ENCODE measurements at regions not wholly inside any gene's neighbourhood (a gene's known extent, or its start where the extent isn't known, plus 50 kb on each side); places are given as distances from the start of the nearest gene placed in this dataset.
"Not testable (repeated sequence)": the region's sequence is repeated elsewhere in the genome, so short reads cannot be mapped to it uniquely, and the experiment has no call there.

- H3K4me1 Mint-ChIP-seq = peaks cover 10% of the 10 kb centered on the region
- H3K4me3 Mint-ChIP-seq = peak overlapping the region; percentile 68
- peak overlapping the region; percentile 84 for H3K27ac Mint-ChIP-seq
- ATAC-seq (ENCODE audit: low read depth) = peak; percentile 91
- peak; percentile 27 to 38 for DNase-seq (ENCODE audit: low spot score in 2 of 2)
- H3K36me3 Mint-ChIP-seq = no peaks in the 10 kb centered on the region
- H3K9me3 Mint-ChIP-seq = no peaks in the 10 kb centered on the region
- H3K27me3 Mint-ChIP-seq = no peaks in the 10 kb centered on the region
Measured at GRCh38 chr16:29290631-29291247, 115.8 kb downstream of the NPIPB11 start.

- Mint-ChIP-seq H3K27ac (peak overlapping the region; percentile 84), H3K4me1 (peaks cover 11% of the 10 kb centered on the region)
- H3K36me3 Mint-ChIP-seq; H3K9me3 Mint-ChIP-seq; H3K27me3 Mint-ChIP-seq; DNase-seq (ENCODE audit: low spot score in 2 of 2); H3K4me3 Mint-ChIP-seq; ATAC-seq (ENCODE audit: low read depth): not testable (repeated sequence)
Measured at GRCh38 chr16:29289516-29290239, 116.8 kb downstream of the NPIPB11 start.

GRCh38 chr16:29288711-29289474 lies 117.6 kb downstream of the NPIPB11 start:
- not testable (repeated sequence) for H3K36me3 Mint-ChIP-seq; ATAC-seq (ENCODE audit: low read depth); H3K27ac Mint-ChIP-seq; H3K9me3 Mint-ChIP-seq; H3K4me3 Mint-ChIP-seq; H3K27me3 Mint-ChIP-seq; DNase-seq (ENCODE audit: low spot score in 2 of 2)
- H3K4me1 Mint-ChIP-seq = peaks cover 16% of the 10 kb centered on the region

GRCh38 chr16:29287871-29288535 lies 118.5 kb downstream of the NPIPB11 start:
- not testable (repeated sequence) for ATAC-seq (ENCODE audit: low read depth)

DNA sequence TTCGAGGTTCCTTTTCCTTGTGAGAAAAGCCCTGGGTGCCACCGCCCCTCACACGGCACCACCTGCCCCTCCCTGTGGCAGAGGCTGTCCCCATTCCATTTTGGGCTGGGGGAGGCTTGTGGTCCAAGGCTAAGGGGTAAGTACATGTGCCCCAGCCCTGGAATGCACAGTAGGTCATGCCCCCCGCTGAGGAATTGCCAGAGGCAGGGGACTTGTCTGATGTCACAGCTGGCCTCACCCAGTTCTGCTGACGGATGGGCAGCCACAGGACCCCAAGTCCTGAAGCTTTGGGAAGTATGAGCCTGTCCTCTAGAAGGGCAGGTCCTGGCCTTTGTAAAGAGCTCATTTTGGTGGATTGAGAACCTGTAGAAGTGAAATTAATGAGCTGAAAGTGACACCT lies 119.3 kb downstream of the NPIPB11 start:
- not testable (repeated sequence) for H3K27ac Mint-ChIP-seq; H3K27me3 Mint-ChIP-seq; DNase-seq (ENCODE audit: low spot score in 2 of 2); H3K36me3 Mint-ChIP-seq; H3K9me3 Mint-ChIP-seq; H3K4me3 Mint-ChIP-seq; ATAC-seq (ENCODE audit: low read depth)
- peaks cover 21% of the 10 kb centered on the region for H3K4me1 Mint-ChIP-seq

More at GRCh38 chr16:29287871-29288535, 118.5 kb downstream of the NPIPB11 start:
- not testable (repeated sequence) for H3K36me3 Mint-ChIP-seq; H3K27ac Mint-ChIP-seq; H3K4me3 Mint-ChIP-seq; H3K9me3 Mint-ChIP-seq; DNase-seq (ENCODE audit: low spot score in 2 of 2); H3K27me3 Mint-ChIP-seq
- H3K4me1 Mint-ChIP-seq = peaks cover 18% of the 10 kb centered on the region

DNA sequence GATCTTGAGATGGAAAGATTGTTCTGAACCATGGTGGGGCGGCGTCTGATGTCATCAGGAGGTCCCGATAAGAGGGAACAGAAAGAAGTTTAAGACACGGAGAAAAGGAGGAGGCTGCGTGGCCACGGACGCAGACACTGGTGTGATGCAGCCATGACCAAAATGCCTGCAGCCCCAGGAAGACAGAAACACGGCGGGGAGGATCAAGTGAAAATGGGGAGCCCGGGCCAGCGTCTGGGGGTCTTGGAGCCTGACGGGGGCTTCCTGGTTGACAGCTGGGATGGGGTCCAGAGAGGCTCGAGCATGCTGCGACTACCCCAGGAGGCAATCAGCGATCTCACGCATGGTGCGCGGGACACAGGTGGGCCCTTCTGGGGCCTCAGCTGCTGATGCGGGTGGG lies 119.7 kb downstream of the NPIPB11 start:
- not testable (repeated sequence) for H3K4me3 Mint-ChIP-seq; H3K36me3 Mint-ChIP-seq; ATAC-seq (ENCODE audit: low read depth); H3K27me3 Mint-ChIP-seq; DNase-seq (ENCODE audit: low spot score in 2 of 2); H3K9me3 Mint-ChIP-seq; H3K27ac Mint-ChIP-seq
- H3K4me1 Mint-ChIP-seq = peaks cover 21% of the 10 kb centered on the region

GRCh38 chr16:29286161-29286560 lies 120.3 kb downstream of the NPIPB11 start:
- not testable (repeated sequence) for H3K27me3 Mint-ChIP-seq; H3K27ac Mint-ChIP-seq; DNase-seq (ENCODE audit: low spot score in 2 of 2); ATAC-seq (ENCODE audit: low read depth); H3K36me3 Mint-ChIP-seq; H3K9me3 Mint-ChIP-seq; H3K4me3 Mint-ChIP-seq
- H3K4me1 Mint-ChIP-seq = peaks cover 21% of the 10 kb centered on the region

- not testable (repeated sequence) for H3K27me3 Mint-ChIP-seq
Measured at GRCh38 chr16:29285151-29285885, 121.2 kb downstream of the NPIPB11 start.

DNA sequence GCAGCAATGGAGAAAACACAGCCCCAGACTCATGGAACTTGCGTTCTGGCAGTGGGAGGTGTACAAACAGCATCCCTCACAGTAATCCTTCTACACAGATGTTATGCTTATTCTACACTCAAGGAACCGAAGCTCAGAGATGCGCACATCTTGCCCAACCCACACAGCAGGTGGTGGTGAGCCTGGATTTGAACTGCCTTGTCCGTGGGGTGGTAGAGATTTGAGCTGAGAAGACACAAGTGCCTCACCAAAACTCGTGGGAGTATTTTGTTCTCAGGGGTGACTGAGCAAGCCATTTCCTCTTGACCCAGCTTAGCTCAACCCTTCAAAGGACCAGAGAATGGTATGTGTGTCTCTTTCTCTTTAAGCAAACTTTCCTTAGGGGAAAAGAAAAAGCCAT lies 121.8 kb downstream of the NPIPB11 start:
- Mint-ChIP-seq H3K4me3 (peak overlapping the region; percentile 65), H3K4me1 (peaks cover 14% of the 10 kb centered on the region), H3K27ac (peak overlapping the region; percentile 87)
- ATAC-seq (ENCODE audit: low read depth) = peak; percentile 65
- DNase-seq (ENCODE audit: low spot score in 2 of 2); H3K27me3 Mint-ChIP-seq; H3K36me3 Mint-ChIP-seq; H3K9me3 Mint-ChIP-seq: not testable (repeated sequence)

More at GRCh38 chr16:29285151-29285885, 121.2 kb downstream of the NPIPB11 start:
- H3K27ac Mint-ChIP-seq = peak overlapping the region; percentile 45
- H3K4me3 Mint-ChIP-seq = peak overlapping the region; percentile 41
- ATAC-seq (ENCODE audit: low read depth); DNase-seq (ENCODE audit: low spot score in 2 of 2); H3K9me3 Mint-ChIP-seq; H3K36me3 Mint-ChIP-seq: not testable (repeated sequence)
- H3K4me1 Mint-ChIP-seq = peaks cover 15% of the 10 kb centered on the region

- peaks cover 14% of the 10 kb centered on the region for H3K4me1 Mint-ChIP-seq
- H3K36me3 Mint-ChIP-seq; H3K27me3 Mint-ChIP-seq; DNase-seq (ENCODE audit: low spot score in 2 of 2); H3K9me3 Mint-ChIP-seq: not testable (repeated sequence)
- peak overlapping the region; percentile 87 for H3K27ac Mint-ChIP-seq
- H3K4me3 Mint-ChIP-seq = peak overlapping the region; percentile 65
- ATAC-seq (ENCODE audit: low read depth) = peak; percentile 43
Measured at GRCh38 chr16:29284159-29284558, 122.4 kb downstream of the NPIPB11 start.

DNA sequence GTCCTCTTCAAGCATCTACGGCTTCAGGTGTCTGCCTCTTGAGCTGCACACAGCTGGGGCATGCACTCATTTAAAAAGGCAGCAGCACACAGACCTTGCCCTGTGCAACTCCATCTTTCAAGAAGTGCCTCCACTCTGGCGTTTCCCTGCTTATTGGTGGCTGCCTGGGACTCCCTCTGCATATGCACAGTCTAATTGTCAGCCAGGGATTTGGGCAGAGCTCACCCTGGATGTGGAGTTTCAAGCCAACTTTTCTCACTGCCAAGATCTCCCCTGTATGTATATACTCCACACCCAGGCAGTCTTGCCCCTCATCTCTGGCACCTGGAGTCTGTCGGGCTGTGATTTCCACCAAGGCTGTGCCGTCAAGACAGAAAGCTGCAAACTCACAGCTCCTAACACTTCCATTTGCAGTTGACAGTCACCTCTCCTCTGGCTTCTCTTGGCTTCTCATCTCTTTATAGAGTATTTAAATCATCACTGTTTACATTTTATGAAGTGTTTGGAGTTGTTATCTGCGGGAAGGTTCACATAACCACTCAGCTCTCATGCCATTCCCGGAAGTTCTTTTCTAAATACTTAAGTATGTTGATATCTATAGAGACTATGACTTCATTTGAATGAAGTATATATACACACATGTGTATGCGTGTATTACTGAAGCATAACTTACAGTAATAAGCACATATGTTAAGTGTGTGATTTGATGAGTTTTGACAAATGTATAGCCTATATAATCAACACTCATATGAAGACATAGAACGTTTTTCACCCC lies 128.2 kb downstream of the NPIPB11 start:
- not testable (repeated sequence) for H3K4me3 Mint-ChIP-seq, H3K27ac Mint-ChIP-seq

GRCh38 chr16:29276446-29276845 lies 130.1 kb downstream of the NPIPB11 start:
- ATAC-seq (ENCODE audit: low read depth); H3K36me3 Mint-ChIP-seq; H3K4me1 Mint-ChIP-seq; H3K4me3 Mint-ChIP-seq; H3K9me3 Mint-ChIP-seq; H3K27ac Mint-ChIP-seq; DNase-seq (ENCODE audit: low spot score in 2 of 2); H3K27me3 Mint-ChIP-seq: not testable (repeated sequence)

More for the DNA sequence above, 128.2 kb downstream of the NPIPB11 start:
- DNase-seq (ENCODE audit: low spot score in 2 of 2); ATAC-seq (ENCODE audit: low read depth); H3K4me1 Mint-ChIP-seq; H3K9me3 Mint-ChIP-seq; H3K36me3 Mint-ChIP-seq; H3K27me3 Mint-ChIP-seq: not testable (repeated sequence)

Data from memory B cell (primary cell).